B cell (primary cell): ENCODE measurements at regions not wholly inside any gene's neighbourhood (a gene's known extent, or its start where the extent isn't known, plus 50 kb on each side); places are given as distances from the start of the nearest gene placed in this dataset.

ENCODE experiments used
- EZH2 ChIP-seq: IDR thresholded peaks from 2 replicates; pipeline ENCODE4 v1.6.1; 2012; ENCODE audit warnings: borderline replicate concordance, low read depth, mild to moderate bottlenecking, moderate library complexity, low read length; ENCODE audit not compliant: insufficient read depth, poor library complexity, severe bottlenecking
- TF ChIP-seq, protein P1 (sequence below): fragments of 200-600 bp; IDR thresholded peaks from one replicate; pipeline ENCODE4 v1.8.0; 2022; ENCODE audit warnings: antibody characterized with exemption, mild to moderate bottlenecking

DNA sequence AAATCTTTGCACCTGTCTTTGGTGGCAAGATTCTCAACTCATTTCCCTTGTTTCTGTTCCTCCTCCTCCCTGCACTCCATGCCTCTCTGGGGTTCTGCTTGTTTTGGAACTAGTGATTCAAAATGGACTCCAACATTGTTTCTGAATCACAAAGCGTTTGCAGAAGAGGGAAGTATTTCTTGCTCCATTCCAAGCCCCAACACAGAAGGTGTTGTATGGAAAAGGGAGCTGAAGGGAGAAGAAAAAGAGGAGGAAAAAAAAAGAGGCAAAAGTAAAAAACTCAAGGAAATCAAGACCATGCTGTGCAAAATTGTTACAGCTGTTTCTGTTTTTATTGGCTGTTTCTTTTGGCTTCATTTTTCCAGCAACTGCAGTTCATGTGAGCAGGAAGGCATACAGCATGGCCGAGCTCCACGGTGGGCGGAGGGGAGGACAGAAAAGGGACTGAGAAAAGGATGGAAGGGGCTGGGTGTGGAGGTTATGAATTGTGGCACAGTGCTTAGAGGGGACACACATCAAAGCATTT is 66.9 kb upstream of the PRL start:
- no peak for TF ChIP-seq EZH2
- TF ChIP-seq, protein P1, sequence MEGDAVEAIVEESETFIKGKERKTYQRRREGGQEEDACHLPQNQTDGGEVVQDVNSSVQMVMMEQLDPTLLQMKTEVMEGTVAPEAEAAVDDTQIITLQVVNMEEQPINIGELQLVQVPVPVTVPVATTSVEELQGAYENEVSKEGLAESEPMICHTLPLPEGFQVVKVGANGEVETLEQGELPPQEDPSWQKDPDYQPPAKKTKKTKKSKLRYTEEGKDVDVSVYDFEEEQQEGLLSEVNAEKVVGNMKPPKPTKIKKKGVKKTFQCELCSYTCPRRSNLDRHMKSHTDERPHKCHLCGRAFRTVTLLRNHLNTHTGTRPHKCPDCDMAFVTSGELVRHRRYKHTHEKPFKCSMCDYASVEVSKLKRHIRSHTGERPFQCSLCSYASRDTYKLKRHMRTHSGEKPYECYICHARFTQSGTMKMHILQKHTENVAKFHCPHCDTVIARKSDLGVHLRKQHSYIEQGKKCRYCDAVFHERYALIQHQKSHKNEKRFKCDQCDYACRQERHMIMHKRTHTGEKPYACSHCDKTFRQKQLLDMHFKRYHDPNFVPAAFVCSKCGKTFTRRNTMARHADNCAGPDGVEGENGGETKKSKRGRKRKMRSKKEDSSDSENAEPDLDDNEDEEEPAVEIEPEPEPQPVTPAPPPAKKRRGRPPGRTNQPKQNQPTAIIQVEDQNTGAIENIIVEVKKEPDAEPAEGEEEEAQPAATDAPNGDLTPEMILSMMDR = no peak
